GDM1 (cell line): ENCODE measurements at regions not wholly inside any gene's neighbourhood (a gene's known extent, or its start where the extent isn't known, plus 50 kb on each side); places are given as distances from the start of the nearest gene placed in this dataset.
"Not testable (repeated sequence)": the region's sequence is repeated elsewhere in the genome, so short reads cannot be mapped to it uniquely, and the experiment has no call there.

Experiments used
- DNase-seq: peaks from one replicate; lab custom pipeline; 2025; lab: John Stamatoyannopoulos, UW

DNA sequence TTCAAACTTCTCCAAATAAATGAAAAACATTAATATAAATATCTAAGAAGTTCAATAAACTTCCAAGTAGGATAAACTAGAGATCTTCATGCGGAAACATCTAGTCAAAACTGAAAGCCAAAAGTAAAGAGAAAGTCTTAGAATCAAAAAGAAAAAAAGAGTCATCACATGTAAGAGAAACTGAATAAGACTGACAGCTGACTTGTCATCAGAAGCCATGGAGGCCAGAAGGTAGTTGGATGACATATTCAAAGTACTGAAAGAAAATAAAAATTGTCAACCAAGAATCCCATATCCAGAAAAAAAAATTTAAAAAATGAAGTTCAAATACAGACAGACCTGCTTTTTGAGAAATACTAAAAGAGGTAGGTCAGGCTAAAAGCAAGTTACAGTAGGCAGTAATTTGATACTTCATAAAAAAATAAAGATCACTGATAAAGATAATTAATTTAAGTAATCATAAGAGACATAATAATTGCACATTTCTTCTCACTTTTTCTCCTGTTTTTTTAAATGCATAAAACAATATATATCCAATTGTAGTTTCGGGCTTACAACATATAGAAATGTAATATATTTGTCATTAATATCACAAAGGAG lies 327.6 kb upstream of the PCDH9 start:
- DNase-seq = no peak

DNA sequence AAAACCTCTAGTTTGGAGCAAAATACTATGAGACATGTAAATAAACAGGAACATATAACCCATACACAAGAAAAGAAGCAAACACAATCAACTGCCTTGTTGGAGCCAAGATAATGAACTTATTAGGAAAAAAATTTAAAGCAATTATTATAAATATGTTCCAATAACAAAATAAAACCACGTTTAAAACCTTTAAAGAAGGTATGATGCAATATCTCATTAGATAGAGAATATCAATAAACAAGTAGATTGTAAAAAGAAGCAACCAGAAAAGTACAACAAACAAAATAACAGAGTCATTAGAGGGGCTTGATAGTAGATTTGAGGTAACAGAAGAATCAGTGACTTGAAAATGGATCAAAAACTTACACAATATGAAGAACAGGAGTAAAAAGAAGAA lies 327.0 kb upstream of the PCDH9 start:
- DNase-seq = no peak

DNA sequence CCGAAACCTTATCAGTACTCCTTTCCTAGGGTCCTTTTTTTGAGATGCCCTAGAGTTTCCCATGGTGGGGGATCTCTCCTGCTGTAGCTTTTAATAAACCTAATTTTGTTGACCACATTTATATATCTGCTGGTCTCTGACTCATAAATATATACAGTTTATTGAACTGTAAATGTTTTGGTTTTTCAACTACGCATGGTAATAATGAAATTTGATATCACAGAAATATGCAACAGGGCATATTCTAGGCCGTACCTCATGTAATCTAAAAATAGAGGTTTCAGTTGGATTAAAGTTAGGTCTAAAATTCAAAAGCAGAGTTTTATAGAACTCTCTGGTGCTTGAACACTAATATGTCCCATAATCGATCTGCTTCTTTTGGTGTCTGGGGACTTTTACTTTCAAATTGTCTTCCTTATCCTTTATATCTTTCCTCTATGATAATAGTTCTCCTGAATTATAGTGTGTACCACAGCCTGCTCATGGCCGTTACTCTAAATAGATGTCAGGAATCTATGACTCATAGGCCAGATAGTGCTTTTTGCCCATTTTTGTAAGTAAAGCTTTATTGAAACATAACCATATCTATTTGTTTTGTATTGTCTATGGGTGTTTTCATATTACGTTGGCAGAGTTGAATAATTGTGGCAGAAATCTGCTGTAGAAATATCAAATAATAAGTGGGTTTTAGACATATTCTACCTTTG lies 324.8 kb upstream of the PCDH9 start:
- DNase-seq = no peak

DNA sequence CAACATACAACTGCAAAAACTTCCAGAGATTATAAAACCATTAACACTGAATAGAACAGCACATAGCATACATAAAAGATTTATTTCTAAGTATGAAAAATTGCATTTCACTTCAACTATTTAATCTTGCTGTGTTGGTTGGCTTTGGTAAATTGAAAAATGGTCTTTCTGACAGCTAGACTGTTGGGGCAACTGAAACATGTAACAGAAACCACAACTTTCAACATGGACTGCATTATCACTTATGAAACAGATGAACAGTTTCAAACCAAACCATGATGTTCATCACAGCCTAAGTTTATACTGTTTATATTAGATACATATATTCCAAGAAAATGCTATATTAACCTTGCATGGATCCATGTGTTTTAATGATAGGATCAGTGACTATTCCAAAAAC lies 324.1 kb upstream of the PCDH9 start:
- DNase-seq = no peak

DNA sequence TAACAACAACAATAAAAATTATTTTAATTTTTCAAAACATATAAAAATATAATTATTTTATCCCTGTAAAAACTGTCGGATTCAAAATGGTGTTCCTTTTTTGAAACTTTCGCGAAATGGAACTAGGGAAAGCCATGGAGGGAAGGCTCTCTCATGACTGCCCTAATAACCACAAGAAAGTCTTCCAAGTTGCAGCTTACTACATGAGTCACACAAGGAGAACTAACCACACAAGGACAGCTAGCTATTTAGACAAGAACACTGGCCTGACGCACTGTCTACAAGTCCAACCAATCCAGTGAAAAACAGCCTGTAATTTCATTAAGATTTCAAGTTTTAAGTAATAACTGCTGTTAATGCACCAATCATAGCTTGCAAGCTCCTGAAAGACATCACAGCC lies 319.2 kb upstream of the PCDH9 start:
- no peak for DNase-seq

DNA sequence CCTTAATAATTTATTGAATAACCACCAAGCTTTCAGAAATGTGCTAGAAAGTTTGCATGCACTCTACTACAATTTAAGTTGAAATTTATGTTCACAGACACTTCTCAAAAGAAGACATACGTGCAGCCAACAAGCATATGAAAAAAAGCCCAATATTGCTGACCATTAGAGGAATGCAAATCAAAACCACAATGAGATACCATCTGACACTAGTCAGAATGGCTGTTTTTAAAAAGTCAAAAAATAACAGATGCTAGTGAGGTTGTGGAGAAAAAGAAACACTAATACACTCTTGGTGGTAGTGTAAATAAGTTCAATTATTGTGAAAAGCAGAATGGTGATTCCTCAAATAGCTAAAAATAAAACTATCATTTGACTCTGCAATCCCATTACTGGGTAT lies 308.8 kb upstream of the PCDH9 start:
- no peak for DNase-seq

DNA sequence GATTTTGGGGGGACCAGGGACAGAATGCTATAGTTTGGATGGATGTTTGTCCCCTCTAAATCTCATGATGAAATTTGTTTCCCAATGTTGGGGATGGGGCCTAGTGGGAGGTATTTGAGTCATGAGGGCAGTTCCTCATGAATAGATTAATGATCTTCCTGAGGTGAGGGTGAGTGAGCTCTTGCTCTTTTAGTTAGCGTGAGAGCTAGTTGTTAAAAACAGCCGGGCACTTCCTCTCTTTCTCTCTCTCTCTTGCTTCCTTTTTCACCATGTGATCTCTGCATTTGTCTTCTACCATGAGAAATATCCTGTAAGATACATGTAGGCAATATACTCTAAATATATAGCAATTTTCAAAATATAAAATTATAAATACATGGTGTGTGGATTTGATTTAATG lies 290.8 kb upstream of the PCDH9 start:
- DNase-seq = no peak

DNA sequence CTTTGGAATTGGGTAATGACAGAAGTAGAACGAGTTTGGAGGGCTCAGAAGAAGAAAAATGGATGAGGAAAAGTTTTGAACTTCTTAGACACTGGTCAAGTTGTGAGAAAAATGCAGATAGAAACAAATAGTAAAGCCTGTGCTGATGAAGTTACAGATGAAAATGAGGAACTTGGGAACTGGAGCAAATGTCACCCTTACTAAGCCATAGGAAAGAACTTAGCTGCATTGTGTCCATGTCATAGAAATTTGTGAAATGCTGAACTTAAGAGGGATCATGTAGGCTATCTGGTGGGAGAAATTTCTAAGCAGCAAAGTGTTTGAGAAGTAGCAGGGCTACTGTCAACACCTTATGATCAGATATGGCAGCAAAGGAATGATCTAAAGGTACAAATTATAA lies 289.2 kb upstream of the PCDH9 start:
- DNase-seq = no peak

DNA sequence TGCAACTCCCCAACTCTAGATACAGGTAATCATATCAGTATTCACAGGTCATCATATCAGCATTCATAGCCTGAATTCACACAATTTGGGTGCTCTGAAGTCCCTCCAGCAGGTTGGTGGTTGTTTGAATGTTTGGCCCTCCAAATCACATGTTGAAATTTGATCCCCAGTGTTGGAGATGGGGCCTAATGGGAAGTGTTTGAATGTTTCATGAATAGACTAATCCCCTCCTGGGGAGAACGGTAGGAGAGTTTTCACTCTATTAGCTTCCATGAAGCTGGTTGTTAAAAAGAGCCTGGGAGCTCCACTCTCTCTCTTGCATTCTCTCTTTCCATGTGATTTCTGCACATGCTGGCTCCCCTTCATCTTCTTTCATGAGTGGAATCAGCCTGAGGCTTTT lies 288.6 kb upstream of the PCDH9 start:
- DNase-seq = no peak

DNA sequence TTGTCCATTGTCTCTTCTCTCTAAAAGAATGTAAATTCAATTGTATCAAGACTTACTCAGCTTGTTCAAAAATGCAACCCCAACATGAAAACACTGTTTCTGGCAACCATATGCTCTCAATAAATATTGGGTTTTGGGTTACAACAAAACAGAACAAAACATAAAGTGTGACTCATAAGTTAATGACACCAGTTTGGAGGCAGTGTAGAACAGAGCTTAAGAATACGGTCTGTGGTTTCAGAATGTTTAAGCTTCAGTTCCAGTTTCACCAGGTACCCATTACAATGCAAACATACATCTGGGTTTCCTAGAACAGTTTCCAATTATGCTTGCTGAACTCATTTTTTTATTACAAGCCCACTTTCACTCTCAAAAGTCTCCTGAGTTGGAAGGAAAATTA lies 285.8 kb upstream of the PCDH9 start:
- DNase-seq = no peak

DNA sequence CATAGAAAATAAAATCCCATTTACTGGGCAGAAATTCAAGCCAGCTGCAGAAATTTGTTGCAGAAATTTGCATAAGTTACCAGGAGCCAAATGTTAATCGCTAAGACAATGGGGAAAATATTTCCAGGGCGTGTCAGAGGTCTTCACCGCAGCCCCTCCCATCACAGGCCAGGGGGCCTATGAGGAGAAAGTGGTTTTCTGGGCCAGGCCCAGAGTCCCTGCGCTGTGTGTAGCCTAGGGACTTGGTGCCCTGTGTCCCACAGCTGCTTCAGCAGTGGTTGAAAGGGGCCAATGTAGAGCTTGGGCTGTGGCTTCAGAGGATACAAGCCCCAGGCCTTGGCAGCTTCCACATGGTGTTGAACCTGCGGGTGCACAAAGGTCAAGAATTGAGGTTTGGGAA lies 278.9 kb upstream of the PCDH9 start:
- DNase-seq = no peak

DNA sequence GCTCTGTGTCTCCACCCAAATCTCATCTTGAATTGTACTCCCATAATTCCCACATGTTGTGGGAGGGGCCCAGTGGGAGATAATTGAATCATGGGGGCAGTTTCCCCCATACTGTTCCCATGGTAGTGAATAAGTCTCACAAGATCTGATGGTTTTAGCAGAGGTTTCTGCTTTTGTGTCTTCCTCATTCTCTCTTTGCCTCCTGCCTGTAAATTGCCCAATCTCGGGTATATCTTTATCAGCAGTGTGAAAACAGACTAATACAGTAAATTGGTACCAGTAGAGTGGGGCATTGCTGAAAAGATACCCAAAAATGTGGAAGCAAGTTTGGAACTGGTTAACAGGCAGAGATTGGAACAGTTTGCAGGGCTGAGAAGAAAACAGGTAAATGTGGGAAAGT lies 278.1 kb upstream of the PCDH9 start:
- not testable (repeated sequence) for DNase-seq

DNA sequence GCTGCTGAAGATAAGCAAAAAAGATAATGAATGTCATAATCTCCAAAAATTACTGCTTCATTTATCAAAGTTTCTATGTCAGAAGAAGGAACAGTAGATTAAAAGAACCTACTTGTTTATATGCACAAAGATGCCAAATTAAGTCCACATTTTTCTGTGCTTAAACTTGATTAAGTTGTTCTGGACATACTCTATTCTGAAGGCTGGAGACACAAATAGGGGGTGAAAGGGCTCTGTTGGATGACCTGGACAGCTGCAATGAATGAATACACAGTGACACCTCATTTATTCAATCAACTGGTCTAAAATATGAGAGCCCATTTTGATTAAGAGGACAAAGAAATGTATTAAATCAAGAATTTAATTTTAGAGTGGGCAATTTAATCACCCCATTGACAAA lies 276.3 kb upstream of the PCDH9 start:
- DNase-seq = no peak

DNA sequence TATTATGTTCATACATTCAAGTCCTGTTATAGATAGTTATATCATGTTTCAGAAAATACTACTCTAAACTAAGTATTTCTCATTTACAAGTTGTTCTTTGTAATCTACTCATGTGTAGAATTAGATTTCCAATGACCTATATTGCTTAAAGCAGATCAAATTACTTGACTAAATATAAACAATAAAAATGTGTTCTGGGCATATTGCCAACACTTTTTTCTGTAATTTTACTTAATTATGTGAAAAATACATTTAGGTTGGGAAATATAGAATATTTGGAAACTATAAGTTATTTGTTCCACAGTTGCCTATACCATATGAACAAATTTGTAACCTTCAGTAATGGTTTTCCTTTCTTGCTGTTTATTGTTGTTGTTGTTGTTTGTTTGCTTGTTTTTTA lies 275.2 kb upstream of the PCDH9 start:
- no peak for DNase-seq

DNA sequence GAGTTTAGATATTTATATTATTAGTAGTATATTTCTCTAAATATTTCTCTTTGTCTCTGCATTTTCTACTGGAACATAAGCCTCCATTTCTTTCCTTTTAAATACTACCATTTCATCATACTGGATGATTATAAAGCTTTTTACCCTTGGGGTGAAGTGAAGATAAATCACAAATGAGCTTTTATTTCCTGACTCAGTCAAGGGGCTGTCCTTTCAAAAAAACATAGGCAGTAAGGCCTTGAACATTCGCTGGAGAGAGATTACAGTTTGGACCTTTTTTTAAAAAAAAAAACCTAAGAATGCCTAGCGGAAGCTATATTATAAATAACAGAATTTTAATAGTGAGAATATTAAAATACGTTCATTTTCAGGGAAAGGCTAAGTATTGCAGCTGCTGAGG lies 268.8 kb upstream of the PCDH9 start:
- DNase-seq = no peak

DNA sequence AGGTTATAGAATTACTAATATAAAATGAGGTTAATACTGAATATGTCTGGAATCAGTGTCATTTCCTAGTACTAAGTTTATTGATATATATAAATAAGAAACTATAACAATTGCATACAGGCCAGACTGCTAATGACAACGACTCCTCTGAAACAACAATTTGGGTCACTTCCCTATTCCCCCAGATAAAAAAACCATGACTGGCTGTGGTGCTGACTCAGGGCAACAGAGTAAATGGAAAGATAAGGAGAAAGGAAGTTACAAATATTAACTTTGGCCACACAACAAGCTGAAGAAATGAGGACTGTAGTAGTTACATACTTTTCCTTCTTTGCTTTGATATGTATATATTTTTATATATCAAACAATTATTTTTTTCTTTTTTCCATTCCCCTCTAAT lies 263.7 kb upstream of the PCDH9 start:
- DNase-seq = no peak

DNA sequence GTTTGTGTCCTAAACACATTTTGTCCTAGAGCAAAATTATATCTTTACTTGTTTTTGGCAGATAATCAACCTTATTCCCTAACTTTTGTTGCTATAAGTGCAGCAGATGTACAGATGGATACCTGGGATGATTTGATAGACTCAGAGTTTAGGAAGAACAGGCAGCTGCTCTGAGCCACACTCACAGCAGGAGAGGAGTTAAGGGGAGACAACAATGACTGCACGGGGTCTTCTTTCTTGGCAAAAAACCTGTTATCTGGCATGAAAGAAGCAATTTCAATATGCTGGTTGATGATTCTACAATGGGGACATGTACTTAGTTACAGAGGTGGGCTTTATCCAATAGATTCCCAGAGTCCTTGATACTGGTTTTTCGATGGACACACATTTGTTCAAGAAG lies 258.9 kb upstream of the PCDH9 start:
- DNase-seq = no peak

DNA sequence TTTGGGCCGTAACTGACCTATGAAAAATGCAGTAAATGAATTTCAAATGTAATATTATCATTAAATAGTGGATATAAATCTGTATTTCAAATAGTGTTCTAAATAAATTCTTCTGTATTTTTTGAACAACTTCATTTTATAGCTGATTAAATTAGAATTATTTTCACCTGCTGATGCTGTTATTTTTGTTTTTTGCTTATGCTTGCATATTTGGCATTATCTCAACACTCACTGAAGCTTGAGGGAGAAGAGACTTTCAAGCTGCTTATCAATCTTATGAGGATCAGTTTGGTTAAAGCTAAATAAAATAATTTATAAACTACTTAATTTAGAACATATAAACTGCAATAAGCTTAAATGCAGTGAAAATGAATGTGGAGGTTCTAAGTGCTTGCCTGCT lies 251.3 kb upstream of the PCDH9 start:
- no peak for DNase-seq

DNA sequence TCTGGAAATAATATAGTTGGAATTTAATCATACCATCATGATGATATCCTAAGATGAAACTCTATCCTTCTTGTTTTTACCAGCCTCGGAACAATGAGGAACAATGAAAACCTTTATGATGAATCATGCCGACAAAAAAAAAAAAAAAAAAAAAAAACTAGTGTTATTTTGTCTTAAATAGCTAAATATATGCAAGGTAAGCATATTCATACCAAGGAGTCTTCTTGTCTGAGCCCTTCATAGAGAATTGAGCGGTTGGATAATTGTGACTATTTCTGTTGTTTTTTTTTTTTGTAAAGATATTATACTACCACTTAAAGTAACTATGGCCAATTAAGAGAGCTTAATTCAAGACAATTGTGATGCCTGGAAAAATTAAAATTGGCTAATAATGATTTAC lies 244.0 kb upstream of the PCDH9 start:
- DNase-seq = no peak

DNA sequence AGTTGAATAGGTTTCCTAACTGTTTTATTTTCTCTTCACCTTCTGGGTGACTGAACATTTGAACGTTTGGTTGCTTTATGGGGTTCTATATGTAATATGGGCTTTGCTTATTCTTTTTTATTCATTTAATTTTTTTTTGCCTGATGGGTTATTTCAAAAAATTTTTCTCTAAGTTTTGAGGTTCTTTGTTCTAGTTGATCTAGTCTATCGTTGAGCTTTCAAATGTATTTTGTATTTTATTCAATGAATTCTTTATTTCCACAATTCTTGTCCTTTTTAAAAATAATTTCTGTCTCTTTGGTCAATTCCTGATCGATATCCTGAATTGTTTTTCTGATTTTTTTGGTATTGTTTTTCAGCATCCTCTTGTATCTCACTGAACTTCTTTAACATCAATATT lies 239.5 kb upstream of the PCDH9 start:
- DNase-seq = no peak

DNA sequence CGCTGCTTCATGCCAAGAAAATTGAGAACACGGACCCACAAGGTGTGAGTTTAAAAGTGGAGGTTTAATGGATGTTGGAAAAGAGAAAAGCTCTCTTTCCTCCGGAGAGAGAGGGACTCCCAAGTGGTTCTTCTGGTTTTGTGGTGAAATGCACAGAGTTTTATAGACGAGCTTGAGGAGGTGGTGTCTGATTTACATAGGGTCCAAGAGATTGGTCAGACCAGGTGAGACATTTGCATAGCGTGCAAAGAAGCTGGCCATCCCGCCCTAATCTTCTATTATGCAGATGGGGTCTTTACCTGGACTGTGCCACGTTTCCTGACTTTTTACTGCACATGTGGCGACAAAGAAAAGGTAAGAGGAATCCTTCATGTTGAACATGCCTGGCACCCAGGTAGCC lies 236.4 kb upstream of the PCDH9 start:
- no peak for DNase-seq

DNA sequence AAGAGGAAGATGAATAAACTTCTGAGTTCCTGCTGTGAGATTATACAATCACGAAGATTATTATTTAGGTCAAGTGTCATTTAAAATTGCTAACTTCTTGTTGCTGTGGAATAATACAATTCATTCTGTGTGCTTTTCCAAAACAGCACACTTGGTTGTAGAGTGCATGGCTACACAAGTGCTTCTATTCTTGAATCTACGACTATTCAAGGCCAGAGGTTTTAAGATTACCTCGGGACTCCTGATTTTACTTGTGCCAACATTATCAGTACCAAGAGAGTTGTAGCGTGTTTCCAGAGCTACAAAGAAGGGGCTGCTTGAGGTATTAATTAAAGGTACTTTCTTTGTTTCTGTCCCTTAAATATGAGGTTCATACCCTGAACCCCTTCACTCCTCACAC lies 234.0 kb upstream of the PCDH9 start:
- no peak for DNase-seq

DNA sequence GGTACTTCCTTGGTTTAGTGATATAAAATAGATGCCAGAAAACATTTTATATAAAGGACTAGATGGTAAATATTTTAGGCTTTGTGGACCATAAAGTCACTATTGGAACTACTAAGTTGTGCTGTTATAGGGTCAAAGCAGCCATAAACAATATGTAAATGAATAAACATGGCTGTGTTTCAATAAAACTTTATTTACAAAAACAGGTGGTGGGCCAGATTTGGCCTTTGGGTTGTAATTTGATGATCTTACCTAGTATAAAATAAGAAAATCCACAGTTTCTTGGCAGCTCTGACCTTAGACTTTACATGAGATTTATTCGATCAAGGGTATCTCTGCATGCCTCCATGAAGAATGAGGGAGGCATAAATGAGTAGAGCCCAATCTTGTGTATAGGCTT lies 232.0 kb upstream of the PCDH9 start:
- no peak for DNase-seq

DNA sequence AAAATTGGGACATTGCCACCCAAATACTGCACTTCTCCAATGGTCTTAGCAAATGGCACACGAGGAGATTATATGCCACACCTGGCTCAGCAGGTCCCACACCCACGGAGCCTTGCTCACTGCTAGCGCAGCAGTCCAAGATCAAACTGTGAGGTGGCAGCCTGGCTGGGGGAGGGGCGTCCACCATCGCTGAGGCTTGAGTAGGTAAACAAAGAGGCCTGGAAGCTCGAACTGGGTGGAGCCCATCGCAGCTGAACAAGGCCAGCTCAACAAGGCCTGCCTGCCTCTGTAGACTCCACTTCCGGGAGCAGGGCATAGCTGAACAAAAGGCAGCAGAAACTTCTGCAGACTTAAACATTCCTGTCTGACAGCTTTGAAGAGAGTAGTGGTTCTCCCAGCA lies 222.4 kb upstream of the PCDH9 start:
- not testable (repeated sequence) for DNase-seq
